B cell (primary cell): ENCODE measurements at regions not wholly inside any gene's neighbourhood (a gene's known extent, or its start where the extent isn't known, plus 50 kb on each side); places are given as distances from the start of the nearest gene placed in this dataset.

Experiments
- ATAC-seq: fragments of 200-7000 bp; cut with Tn5 transposase; one replicate; pipeline ENCODE4 v1.10.0; 2021; ENCODE audit warnings: low read depth, mild to moderate bottlenecking, moderate number of reproducible peaks, moderate library complexity
- CTCF ChIA-PET: fragments of 350-600 bp; sonication (Branson Sonifier 250); formaldehyde crosslinking; loops from one replicate; lab custom pipeline; 2021; ENCODE audit warnings: antibody characterized with exemption, inconsistent platforms; lab: Charles Lee
- POLR2A ChIA-PET: fragments of 350-600 bp; sonication (Branson Sonifier 250); formaldehyde crosslinking; loops from one replicate; lab custom pipeline; 2021; ENCODE audit warnings: antibody characterized with exemption; lab: Charles Lee
- DNase-seq: peaks from one replicate; pipeline ENCODE4 v3.0.0; 2013
- H2AFZ ChIP-seq: 2 replicates; pipeline ENCODE4 v1.6.1; 2012; ENCODE audit warnings: mild to moderate bottlenecking, low read depth, low read length; ENCODE audit not compliant: insufficient read depth, poor library complexity, severe bottlenecking
- H3K27ac ChIP-seq, 2 donors: 1 replicate in 1 of 2; 2 replicates in 1 of 2; pipeline ENCODE4 v1.5.1; 2012 to 2013; ENCODE audit warnings: low read length in 2 of 2, mild to moderate bottlenecking in 2 of 2, moderate library complexity in 1 of 2
- H3K27me3 ChIP-seq, 4 experiments: fragments of 200-600 bp in 1 of 4; sonication (generic) in 1 of 4; replicated peaks in 1 of 4; 1 replicate in 2 of 4; 2 replicates in 2 of 4; pipeline versions ENCODE4 v1.6.1 to v1.7.0; 2013 to 2016; ENCODE audit warnings: low read length in 3 of 4, mild to moderate bottlenecking in 2 of 4, mixed read lengths in 1 of 4, moderate library complexity in 1 of 4; ENCODE audit not compliant: insufficient read depth in 4 of 4, control insufficient read depth in 3 of 4; ENCODE audit errors: control extremely low read depth in 1 of 4
- H3K36me3 ChIP-seq, 2 experiments: replicated peaks in 1 of 2; 1 replicate in 1 of 2; 2 replicates in 1 of 2; pipeline versions ENCODE4 v1.6.1 to v1.7.1; 2013; ENCODE audit warnings: low read length in 1 of 2; ENCODE audit not compliant: insufficient read depth in 2 of 2, control insufficient read depth in 1 of 2; ENCODE audit errors: control extremely low read depth in 1 of 2, extremely low read depth in 1 of 2
- H3K4me1 ChIP-seq, 2 donors: fragments of 200-600 bp in 1 of 2; sonication (generic) in 1 of 2; 1 replicate in 1 of 2; 2 replicates in 1 of 2; pipeline versions ENCODE4 v1.5.1 to v1.6.1; 2013 to 2017; ENCODE audit warnings: low read length in 2 of 2; ENCODE audit not compliant: control insufficient read depth in 2 of 2, insufficient read depth in 2 of 2
- H3K4me2 ChIP-seq: replicated peaks from 2 replicates; pipeline ENCODE3; 2012; ENCODE audit warnings: mild to moderate bottlenecking, low read depth, low read length; ENCODE audit not compliant: poor library complexity, severe bottlenecking
- H3K4me3 ChIP-seq, 5 experiments: fragments of 200-600 bp in 1 of 5; sonication (generic) in 1 of 5; 1 replicate in 3 of 5; 2 replicates in 2 of 5; pipeline versions ENCODE4 v1.5.1 to v1.7.0; 2011 to 2016; ENCODE audit warnings: low read length in 4 of 5, mild to moderate bottlenecking in 4 of 5, low read depth in 2 of 5, control low read depth in 1 of 5, moderate library complexity in 1 of 5; ENCODE audit not compliant: insufficient read depth in 1 of 5; ENCODE audit errors: control extremely low read depth in 1 of 5, extremely low read depth in 1 of 5
- H3K79me2 ChIP-seq: fragments of 200-600 bp; sonication (generic); one replicate; pipeline ENCODE4 v1.6.0; 2016; ENCODE audit warnings: low read length; ENCODE audit not compliant: control insufficient read depth, insufficient read depth
- H3K9ac ChIP-seq: fragments of 200-600 bp; sonication (generic); 2 replicates; pipeline ENCODE4 v1.6.1; 2017; ENCODE audit warnings: mild to moderate bottlenecking, low read length, moderate library complexity
- H3K9me3 ChIP-seq, 3 donors: one replicate each; pipeline versions ENCODE4 v1.6.1 to v1.7.1; 2013; ENCODE audit warnings: low read length in 2 of 3; ENCODE audit not compliant: control insufficient read depth in 2 of 3, insufficient read depth in 1 of 3; ENCODE audit errors: control extremely low read depth in 1 of 3
- H4K20me1 ChIP-seq: 2 replicates; pipeline ENCODE4 v1.6.0; 2012; ENCODE audit warnings: mild to moderate bottlenecking, low read length; ENCODE audit not compliant: insufficient read depth, control insufficient read depth, poor library complexity, severe bottlenecking
- H3K27ac Mint-ChIP-seq: one replicate; pipeline ENCODE4 v1.8.0; 2021; ENCODE audit warnings: mixed read lengths
- H3K27me3 Mint-ChIP-seq: one replicate; pipeline ENCODE4 v1.8.0; 2021; ENCODE audit warnings: mixed read lengths
- H3K4me1 Mint-ChIP-seq: one replicate; pipeline ENCODE4 v1.8.0; 2021; ENCODE audit warnings: mixed read lengths
- H3K4me3 Mint-ChIP-seq: one replicate; pipeline ENCODE4 v1.8.0; 2021; ENCODE audit warnings: mixed read lengths
- H3K9me3 Mint-ChIP-seq: one replicate; pipeline ENCODE4 v1.8.0; 2022; ENCODE audit warnings: mixed read lengths; ENCODE audit not compliant: insufficient read depth
- EZH2 ChIP-seq: IDR thresholded peaks from 2 replicates; pipeline ENCODE4 v1.6.1; 2012; ENCODE audit warnings: borderline replicate concordance, low read depth, mild to moderate bottlenecking, moderate library complexity, low read length; ENCODE audit not compliant: insufficient read depth, poor library complexity, severe bottlenecking
- WGBS: methylation state at CpG from one replicate; pipeline ENCODE4 v1.1.5; 2013; ENCODE audit warnings: missing lambda C conversion rate; ENCODE audit not compliant: insufficient coverage; 5-methylcytosine and 5-hydroxymethylcytosine counted together
- intact Hi-C: fragments of 100-400 bp; cut with micrococcal nuclease; formaldehyde crosslinking; loops from one replicate; pipeline ENCODE4 v1.10.0; 2022
- TF ChIP-seq, protein P1 (sequence below): fragments of 200-600 bp; IDR thresholded peaks from one replicate; pipeline ENCODE4 v1.8.0; 2022; ENCODE audit warnings: antibody characterized with exemption, mild to moderate bottlenecking

DNA sequence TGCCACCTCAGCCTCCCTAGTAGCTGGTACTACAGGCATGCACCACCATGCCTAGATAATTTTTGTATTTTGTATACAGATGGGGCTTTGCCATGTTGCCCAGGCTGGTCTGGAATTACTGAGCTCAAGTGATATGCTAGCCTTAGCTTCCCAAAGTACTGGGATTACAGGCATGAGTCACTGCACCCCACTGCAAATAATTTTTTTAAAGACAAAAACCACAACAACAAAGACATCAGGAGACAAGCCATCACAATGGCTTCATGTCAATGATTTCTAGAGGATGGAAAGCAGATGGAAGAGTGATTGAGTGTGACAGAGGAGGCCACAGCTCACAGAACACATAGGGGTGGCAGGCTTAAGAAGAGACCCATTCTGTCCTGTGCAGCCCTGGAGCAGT lies 97.9 kb upstream of the PCSK1 start:
- Mint-ChIP-seq H3K4me1 (no peaks in the 10 kb centered on the region), H3K9me3 (no peaks in the 10 kb centered on the region), H3K27ac (no peak overlapping the region), H3K4me3 (no peak overlapping the region), H3K27me3 (peaks cover 13% of the 10 kb centered on the region)
- Histone ChIP-seq H2AFZ (no peak overlapping the region), H3K27ac (no peak overlapping the region), H3K4me1 (no peaks in the 10 kb centered on the region), H3K36me3 (no peaks in the 10 kb centered on the region), H4K20me1 (no peaks in the 10 kb centered on the region), H3K4me3 (no peak overlapping the region), H3K27me3 (no peaks in the 10 kb centered on the region), H3K4me2 (no peak overlapping the region), H3K9me3 (no peaks in the 10 kb centered on the region), H3K9ac (no peak overlapping the region), H3K79me2 (no peaks in the 10 kb centered on the region)
- TF ChIP-seq, protein P1, sequence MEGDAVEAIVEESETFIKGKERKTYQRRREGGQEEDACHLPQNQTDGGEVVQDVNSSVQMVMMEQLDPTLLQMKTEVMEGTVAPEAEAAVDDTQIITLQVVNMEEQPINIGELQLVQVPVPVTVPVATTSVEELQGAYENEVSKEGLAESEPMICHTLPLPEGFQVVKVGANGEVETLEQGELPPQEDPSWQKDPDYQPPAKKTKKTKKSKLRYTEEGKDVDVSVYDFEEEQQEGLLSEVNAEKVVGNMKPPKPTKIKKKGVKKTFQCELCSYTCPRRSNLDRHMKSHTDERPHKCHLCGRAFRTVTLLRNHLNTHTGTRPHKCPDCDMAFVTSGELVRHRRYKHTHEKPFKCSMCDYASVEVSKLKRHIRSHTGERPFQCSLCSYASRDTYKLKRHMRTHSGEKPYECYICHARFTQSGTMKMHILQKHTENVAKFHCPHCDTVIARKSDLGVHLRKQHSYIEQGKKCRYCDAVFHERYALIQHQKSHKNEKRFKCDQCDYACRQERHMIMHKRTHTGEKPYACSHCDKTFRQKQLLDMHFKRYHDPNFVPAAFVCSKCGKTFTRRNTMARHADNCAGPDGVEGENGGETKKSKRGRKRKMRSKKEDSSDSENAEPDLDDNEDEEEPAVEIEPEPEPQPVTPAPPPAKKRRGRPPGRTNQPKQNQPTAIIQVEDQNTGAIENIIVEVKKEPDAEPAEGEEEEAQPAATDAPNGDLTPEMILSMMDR, result no peak
- TF ChIP-seq EZH2, result no peak
- CTCF ChIA-PET, result no interaction called here
- POLR2A ChIA-PET, result no interaction called here
- ATAC-seq, result no peak
- no peak for DNase-seq
- intact Hi-C loops, result no loop called here

DNA sequence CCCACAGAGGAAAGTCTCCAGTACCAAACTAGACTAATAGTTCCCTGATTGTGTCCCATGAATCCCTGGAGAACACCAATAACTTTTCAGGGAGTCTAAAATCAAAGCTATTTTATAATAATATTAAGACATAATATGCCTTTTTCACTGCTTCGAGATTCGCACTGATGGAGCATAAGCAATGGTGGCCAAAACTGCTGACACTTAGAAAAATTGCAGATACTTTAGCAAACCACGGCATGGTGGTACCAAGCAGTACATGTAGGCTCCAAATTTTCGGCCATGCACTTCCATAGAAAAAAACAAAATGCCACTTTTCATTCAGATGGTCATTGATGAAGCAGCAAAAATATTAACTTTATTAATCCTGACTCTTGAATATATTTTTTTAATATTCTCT lies 100.3 kb upstream of the PCSK1 start:
- 100% methylated on average over 3 of the region's 4 CpGs for WGBS
- H3K4me3 Mint-ChIP-seq, result no peak overlapping the region
- H3K27me3 Mint-ChIP-seq, result peaks cover 7% of the 10 kb centered on the region
- intact Hi-C loops, result no loop called here
- H3K79me2 ChIP-seq, result no peaks in the 10 kb centered on the region
- H3K4me1 Mint-ChIP-seq, result no peaks in the 10 kb centered on the region
- no peak overlapping the region for H3K4me2 ChIP-seq
- ATAC-seq (no peak), DNase-seq (no peak)
- ChIA-PET CTCF (no interaction called here), POLR2A (no interaction called here)
- no peak overlapping the region for H2AFZ ChIP-seq
- no peaks in the 10 kb centered on the region for H3K4me1 ChIP-seq
- H3K9ac ChIP-seq, result no peak overlapping the region
- H3K9me3 ChIP-seq, result no peaks in the 10 kb centered on the region
- no peak overlapping the region for H3K27ac Mint-ChIP-seq
- no peak for TF ChIP-seq EZH2
- TF ChIP-seq, protein P1, result no peak
- no peak overlapping the region for H3K27ac ChIP-seq
- no peaks in the 10 kb centered on the region for H4K20me1 ChIP-seq
- no peaks in the 10 kb centered on the region for H3K9me3 Mint-ChIP-seq
- no peak overlapping the region for H3K4me3 ChIP-seq
- H3K36me3 ChIP-seq, result no peaks in the 10 kb centered on the region
- H3K27me3 ChIP-seq, result no peaks in the 10 kb centered on the region
